Stimulated activated memory B cell treated with anti-CD40 and anti-IgM and Interleukin-4, amounts not matched to agents 10 μg/mL and 1 μg/mL and 100 μg/mL, for 72 hours (primary cell): ENCODE measurements at regions not wholly inside any gene's neighbourhood (a gene's known extent, or its start where the extent isn't known, plus 50 kb on each side); places are given as distances from the start of the nearest gene placed in this dataset.
"Not testable (repeated sequence)": the region's sequence is repeated elsewhere in the genome, so short reads cannot be mapped to it uniquely, and the experiment has no call there.

Experiments
- ATAC-seq: fragments of 150-1000 bp; cut with Tn5 transposase; 2 replicates; pipeline ENCODE4 v1.10.0; 2021
- H3K27ac Mint-ChIP-seq: one replicate; pipeline ENCODE4 v1.8.0; 2022; ENCODE audit warnings: mild to moderate bottlenecking, mixed read lengths
- H3K27me3 Mint-ChIP-seq: one replicate; pipeline ENCODE4 v1.8.0; 2022; ENCODE audit warnings: mixed read lengths
- H3K36me3 Mint-ChIP-seq: one replicate; pipeline ENCODE4 v1.8.0; 2022; ENCODE audit warnings: mixed read lengths
- H3K4me1 Mint-ChIP-seq: one replicate; pipeline ENCODE4 v1.8.0; 2022; ENCODE audit warnings: mixed read lengths
- H3K4me3 Mint-ChIP-seq: one replicate; pipeline ENCODE4 v1.8.0; 2022; ENCODE audit warnings: mild to moderate bottlenecking, moderate library complexity, mixed read lengths
- H3K9me3 Mint-ChIP-seq: one replicate; pipeline ENCODE4 v1.8.0; 2022; ENCODE audit warnings: mixed read lengths

DNA sequence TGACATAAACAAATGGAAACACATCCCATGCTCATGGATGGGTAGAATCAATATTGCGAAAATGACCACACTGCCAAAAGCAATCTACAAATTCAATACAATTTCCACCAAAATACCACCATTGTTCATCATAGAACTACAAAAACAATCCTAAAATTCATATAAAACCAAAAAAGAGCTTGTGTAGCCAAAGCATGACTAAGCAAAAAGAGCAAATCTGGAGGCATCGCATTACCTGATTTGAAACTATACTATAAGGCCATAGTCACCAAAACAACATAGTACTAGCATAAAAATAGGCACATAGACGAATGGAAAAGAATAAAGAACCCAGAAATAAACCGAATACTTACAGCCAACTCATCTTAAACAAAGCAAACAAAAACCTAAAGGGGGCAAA lies 342.8 kb upstream of the AGA start:
- Mint-ChIP-seq H3K4me3 (no peak overlapping the region), H3K9me3 (peaks cover 3% of the 10 kb centered on the region), H3K4me1 (no peaks in the 10 kb centered on the region), H3K27ac (no peak overlapping the region), H3K27me3 (no peaks in the 10 kb centered on the region), H3K36me3 (no peaks in the 10 kb centered on the region)
- ATAC-seq = no peak

DNA sequence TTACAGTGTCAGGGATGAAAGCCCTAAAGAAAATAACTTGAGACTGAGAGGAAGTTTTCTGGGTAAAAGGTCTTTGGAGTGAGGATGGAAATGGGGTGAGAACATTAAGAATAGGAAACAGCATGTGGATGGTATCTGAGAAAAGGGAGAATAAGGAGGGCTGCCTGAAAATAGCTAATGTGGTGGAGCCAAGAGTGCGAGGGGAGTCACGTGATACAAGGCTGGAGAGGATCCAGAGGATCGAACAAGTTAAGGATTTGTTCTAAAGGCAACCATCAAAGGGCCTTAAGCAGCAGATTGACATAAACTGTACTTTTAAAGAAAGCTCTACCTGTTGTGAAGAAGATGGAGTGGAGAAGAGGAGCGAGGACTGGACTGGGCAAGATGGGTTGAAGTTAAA lies 347.4 kb upstream of the AGA start:
- Mint-ChIP-seq H3K36me3 (no peaks in the 10 kb centered on the region), H3K4me3 (no peak overlapping the region), H3K4me1 (no peaks in the 10 kb centered on the region), H3K9me3 (no peaks in the 10 kb centered on the region), H3K27me3 (no peaks in the 10 kb centered on the region), H3K27ac (no peak overlapping the region)
- no peak for ATAC-seq

DNA sequence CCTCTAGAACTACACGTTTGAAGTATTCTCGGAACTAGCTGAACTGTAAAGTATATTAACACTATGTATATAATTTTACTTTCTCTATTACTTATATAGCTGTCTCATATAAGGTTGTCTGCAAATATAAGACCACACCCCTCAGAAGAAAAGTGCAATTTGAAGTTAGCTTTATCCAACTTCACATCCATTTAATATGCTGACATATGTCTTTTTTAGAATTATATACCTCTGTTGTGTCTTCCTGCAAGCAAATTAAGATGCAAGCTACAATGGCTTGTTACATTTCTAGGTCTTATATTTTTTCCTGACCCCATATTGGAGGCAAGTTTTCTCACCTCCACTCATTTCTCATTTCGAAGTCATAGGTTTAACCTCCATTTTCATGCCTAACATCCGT lies 349.0 kb upstream of the AGA start:
- H3K4me3 Mint-ChIP-seq = no peak overlapping the region
- no peaks in the 10 kb centered on the region for H3K36me3 Mint-ChIP-seq
- H3K4me1 Mint-ChIP-seq = no peaks in the 10 kb centered on the region
- no peak for ATAC-seq
- H3K27ac Mint-ChIP-seq = no peak overlapping the region
- no peaks in the 10 kb centered on the region for H3K9me3 Mint-ChIP-seq
- no peaks in the 10 kb centered on the region for H3K27me3 Mint-ChIP-seq

DNA sequence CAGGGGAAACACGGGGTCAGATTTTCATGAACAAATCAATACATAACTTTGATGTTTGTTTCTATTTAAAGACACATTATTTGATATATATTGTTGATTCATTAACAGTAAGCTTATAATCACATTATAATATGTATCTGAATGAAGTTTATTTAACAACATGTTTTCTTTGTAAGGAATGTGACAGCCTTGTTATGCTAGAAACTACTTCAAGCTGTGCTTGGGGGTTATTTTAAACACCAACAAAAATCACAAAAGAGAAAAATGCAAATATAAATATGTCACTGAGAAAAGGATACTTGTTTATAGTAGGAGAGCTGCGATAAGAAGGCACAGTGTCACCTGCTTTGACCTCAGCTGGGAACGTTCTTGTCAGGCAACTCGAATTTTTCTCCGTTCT lies 354.6 kb upstream of the AGA start:
- no peak for ATAC-seq
- H3K9me3 Mint-ChIP-seq = no peaks in the 10 kb centered on the region
- no peak overlapping the region for H3K27ac Mint-ChIP-seq
- H3K4me3 Mint-ChIP-seq = no peak overlapping the region
- no peaks in the 10 kb centered on the region for H3K27me3 Mint-ChIP-seq
- no peaks in the 10 kb centered on the region for H3K4me1 Mint-ChIP-seq
- H3K36me3 Mint-ChIP-seq = no peaks in the 10 kb centered on the region

DNA sequence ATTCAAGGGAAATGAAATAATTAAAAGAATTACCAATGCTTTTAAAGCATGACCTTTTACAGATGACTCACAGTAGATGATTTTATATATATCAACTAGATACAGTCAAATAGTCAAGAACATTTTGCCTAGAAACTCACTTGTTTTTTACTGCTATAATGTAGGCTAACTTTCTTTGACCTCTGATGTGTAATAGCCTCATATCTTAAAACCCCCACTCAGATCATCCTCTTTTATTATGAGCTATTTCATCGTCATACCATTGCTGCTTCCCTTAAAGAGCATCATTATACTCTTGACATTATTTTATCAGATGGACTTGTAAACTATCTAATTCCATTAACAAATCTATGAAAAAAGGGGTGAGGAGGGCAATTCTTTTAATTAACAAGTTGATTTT lies 355.9 kb upstream of the AGA start:
- no peak for ATAC-seq
- no peaks in the 10 kb centered on the region for H3K36me3 Mint-ChIP-seq
- H3K9me3 Mint-ChIP-seq = no peaks in the 10 kb centered on the region
- H3K27me3 Mint-ChIP-seq = no peaks in the 10 kb centered on the region
- H3K27ac Mint-ChIP-seq = no peak overlapping the region
- no peak overlapping the region for H3K4me3 Mint-ChIP-seq
- no peaks in the 10 kb centered on the region for H3K4me1 Mint-ChIP-seq

DNA sequence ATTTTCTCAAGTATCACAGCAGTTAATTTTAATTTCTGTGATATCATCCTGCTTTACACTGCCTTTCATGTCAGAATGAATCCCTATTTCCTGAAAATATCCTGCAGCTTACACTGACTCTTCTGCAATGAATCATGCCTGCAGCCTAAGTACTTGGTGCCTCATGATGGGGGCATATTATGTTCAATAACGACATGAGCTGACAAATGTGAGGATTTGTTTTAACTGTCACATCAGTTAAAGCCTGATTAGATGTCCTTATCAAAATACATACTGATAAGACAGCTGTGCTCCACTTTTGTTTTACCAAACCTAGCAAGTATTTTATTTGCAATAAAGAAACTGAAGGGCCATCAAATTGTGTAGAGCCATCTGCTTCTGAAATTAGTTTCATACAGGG lies 359.9 kb upstream of the AGA start:
- no peak overlapping the region for H3K4me3 Mint-ChIP-seq
- no peak overlapping the region for H3K27ac Mint-ChIP-seq
- no peaks in the 10 kb centered on the region for H3K27me3 Mint-ChIP-seq
- no peaks in the 10 kb centered on the region for H3K9me3 Mint-ChIP-seq
- no peaks in the 10 kb centered on the region for H3K4me1 Mint-ChIP-seq
- ATAC-seq = no peak
- no peaks in the 10 kb centered on the region for H3K36me3 Mint-ChIP-seq

DNA sequence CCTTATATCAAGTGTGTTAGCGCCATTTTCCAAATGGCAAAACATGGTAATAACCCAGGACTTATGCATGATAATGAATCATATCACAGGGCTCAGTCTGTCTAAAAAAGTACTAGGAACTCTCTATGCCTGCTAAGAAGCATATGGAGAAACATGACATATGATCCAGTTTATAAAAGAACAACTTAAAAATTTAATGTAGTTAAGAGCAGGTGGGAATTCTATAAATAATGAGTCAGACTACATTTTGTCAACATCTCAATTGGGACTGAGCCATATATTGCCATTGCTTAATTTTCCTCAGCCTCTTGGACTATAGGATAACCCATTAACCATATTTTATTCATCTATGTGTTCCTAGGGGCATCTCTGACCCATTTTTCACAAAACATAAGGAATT lies 360.4 kb upstream of the AGA start:
- H3K4me1 Mint-ChIP-seq = no peaks in the 10 kb centered on the region
- H3K36me3 Mint-ChIP-seq = no peaks in the 10 kb centered on the region
- no peaks in the 10 kb centered on the region for H3K9me3 Mint-ChIP-seq
- ATAC-seq = no peak
- H3K27me3 Mint-ChIP-seq = no peaks in the 10 kb centered on the region
- H3K4me3 Mint-ChIP-seq = no peak overlapping the region
- H3K27ac Mint-ChIP-seq = no peak overlapping the region

DNA sequence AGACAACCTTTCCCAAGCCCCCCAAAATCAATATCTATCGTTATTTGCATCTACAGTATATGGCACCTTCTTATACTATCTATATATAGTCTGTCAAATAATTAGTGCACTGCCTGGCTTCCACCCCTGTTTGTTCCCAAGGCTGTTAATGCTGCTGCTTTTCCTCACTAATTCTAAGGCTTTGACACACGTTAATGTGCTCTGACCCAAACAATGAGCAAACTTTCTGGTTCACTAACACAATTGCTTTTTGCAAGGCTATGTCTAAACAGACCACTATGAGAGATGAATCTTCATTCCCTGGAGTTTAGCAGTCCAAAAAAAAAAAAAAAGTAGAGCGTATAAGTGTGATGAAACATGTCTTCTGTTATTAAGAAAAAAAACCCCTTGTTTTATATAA lies 360.9 kb upstream of the AGA start:
- no peaks in the 10 kb centered on the region for H3K36me3 Mint-ChIP-seq
- H3K27ac Mint-ChIP-seq = no peak overlapping the region
- no peak for ATAC-seq
- no peaks in the 10 kb centered on the region for H3K9me3 Mint-ChIP-seq
- no peaks in the 10 kb centered on the region for H3K4me1 Mint-ChIP-seq
- H3K4me3 Mint-ChIP-seq = no peak overlapping the region
- no peaks in the 10 kb centered on the region for H3K27me3 Mint-ChIP-seq

DNA sequence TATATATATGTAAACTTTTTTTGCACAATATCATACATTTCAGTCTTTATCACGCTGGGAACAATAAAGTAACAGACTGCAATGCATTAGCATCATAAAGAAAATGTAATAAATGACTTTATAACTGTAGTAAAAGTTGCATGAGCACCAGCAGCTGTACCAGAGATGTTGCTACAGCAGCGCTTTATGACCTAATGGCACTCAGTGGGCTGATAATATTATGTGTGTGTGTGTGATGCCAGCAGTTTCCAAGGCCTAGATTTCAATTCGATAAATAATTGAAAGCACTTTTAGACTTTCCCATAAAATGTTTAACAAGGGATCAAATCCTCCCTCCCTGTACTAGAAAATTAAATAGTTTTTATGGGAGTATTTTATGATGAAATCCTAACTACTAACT lies 367.6 kb upstream of the AGA start:
- no peak overlapping the region for H3K4me3 Mint-ChIP-seq
- H3K36me3 Mint-ChIP-seq = no peaks in the 10 kb centered on the region
- H3K27ac Mint-ChIP-seq = no peak overlapping the region
- peaks cover 2% of the 10 kb centered on the region for H3K9me3 Mint-ChIP-seq
- H3K27me3 Mint-ChIP-seq = no peaks in the 10 kb centered on the region
- no peaks in the 10 kb centered on the region for H3K4me1 Mint-ChIP-seq
- no peak for ATAC-seq

DNA sequence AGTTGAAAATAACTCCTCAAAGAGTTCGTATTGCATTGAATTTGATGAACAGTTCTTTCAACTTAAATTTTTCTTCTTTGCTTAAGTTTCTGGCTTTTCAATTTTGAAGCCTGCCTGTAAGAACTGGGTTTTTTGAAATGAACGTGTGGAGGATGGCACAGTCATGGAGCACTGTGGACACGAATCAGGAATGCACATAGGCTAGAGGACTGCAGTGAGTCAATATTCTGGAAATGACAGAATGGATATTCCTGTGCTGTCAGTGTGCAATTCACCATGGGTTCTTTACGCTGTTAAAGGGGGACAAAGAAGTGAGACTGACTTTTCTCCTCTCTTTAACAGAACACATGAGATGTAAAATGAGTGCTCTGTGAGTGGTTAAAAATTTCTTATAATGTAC lies 368.0 kb upstream of the AGA start:
- Mint-ChIP-seq H3K4me3 (no peak overlapping the region), H3K27ac (no peak overlapping the region), H3K36me3 (no peaks in the 10 kb centered on the region), H3K27me3 (no peaks in the 10 kb centered on the region), H3K4me1 (no peaks in the 10 kb centered on the region), H3K9me3 (peaks cover 2% of the 10 kb centered on the region)
- ATAC-seq = no peak

DNA sequence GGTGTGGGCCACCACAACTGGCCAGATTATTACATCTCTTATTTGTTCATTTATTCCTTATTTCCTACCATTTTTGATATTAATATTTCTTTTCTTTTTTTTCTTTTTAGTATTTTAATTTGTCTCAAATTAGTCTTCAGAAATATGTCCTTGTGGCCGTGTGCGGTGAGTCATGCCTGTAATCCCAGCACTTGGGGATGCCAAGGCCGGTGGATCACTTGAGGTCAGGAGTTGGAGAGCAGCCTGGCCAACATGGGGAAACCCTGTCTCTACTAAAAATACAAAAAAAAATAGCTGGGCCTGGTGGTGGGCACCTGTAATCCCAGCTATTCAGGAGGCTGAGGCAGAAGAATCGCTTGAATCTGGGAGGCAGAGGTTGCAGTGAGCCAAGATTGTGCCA lies 376.2 kb upstream of the AGA start:
- H3K36me3 Mint-ChIP-seq, H3K4me3 Mint-ChIP-seq, ATAC-seq, H3K9me3 Mint-ChIP-seq, H3K27me3 Mint-ChIP-seq, H3K27ac Mint-ChIP-seq, H3K4me1 Mint-ChIP-seq: not testable (repeated sequence)

DNA sequence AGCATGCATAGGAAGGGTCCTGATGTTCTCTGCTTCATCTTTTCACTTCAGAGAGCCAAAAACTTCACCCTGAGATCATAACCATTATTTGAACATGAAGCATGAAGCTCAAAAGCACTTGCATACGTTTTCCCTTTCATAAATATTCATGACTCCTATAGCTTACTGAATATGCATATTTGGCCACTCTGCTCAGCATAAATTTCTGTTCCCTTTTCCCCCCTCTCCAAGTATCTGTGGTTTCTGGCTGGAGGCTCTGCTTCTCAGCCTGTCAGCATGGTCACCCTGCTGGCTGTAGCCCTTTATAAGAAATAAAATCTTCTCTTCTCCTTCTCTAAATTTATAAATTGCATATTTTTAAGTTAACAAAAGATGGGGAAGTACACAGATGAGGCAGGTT lies 384.7 kb upstream of the AGA start:
- no peaks in the 10 kb centered on the region for H3K27me3 Mint-ChIP-seq
- H3K36me3 Mint-ChIP-seq = no peaks in the 10 kb centered on the region
- H3K4me1 Mint-ChIP-seq = no peaks in the 10 kb centered on the region
- H3K27ac Mint-ChIP-seq = no peak overlapping the region
- H3K4me3 Mint-ChIP-seq = no peak overlapping the region
- peaks cover under 1% of the 10 kb centered on the region for H3K9me3 Mint-ChIP-seq
- no peak for ATAC-seq

DNA sequence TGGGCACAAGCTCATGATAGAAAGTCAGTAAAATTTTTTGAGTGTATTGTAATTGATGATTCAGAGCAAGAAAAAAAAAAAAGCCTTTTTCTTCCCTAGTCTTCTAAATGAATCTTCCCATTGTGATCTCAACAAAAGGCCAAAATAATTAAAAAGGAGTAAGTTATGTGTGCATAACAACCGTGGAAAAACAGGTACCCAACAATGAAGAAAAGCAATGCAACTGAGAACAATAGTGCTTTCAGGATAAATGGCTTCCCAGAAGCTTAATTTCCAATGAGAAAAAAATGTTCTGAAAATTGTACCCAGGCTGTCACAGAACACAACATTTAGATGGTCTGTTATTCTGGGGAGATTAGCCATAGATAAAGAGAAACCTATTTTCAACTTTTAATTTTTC lies 399.0 kb upstream of the AGA start:
- ATAC-seq = no peak
- Mint-ChIP-seq H3K9me3 (peaks cover 3% of the 10 kb centered on the region), H3K27ac (no peak overlapping the region), H3K36me3 (no peaks in the 10 kb centered on the region), H3K4me3 (no peak overlapping the region), H3K4me1 (no peaks in the 10 kb centered on the region), H3K27me3 (no peaks in the 10 kb centered on the region)

DNA sequence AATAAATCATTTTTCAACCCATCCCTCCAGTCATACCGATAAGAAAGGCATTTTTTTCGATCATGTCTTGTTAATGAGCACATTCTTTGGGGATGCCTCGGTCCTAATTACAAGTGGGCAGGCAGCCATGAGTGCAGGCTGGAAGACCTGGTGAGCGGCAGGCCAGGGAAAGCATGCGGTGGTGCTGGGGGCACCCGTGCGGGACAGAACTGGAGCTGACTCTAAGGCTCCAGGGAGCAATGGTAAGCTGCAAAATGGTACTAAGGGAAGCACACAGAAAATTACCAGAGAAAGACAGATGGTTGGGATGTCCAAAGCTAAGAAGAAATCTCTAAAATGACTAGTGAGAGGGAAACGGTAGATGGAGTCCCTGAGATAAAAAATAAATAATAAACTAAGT lies 411.0 kb upstream of the AGA start:
- no peaks in the 10 kb centered on the region for H3K27me3 Mint-ChIP-seq

DNA sequence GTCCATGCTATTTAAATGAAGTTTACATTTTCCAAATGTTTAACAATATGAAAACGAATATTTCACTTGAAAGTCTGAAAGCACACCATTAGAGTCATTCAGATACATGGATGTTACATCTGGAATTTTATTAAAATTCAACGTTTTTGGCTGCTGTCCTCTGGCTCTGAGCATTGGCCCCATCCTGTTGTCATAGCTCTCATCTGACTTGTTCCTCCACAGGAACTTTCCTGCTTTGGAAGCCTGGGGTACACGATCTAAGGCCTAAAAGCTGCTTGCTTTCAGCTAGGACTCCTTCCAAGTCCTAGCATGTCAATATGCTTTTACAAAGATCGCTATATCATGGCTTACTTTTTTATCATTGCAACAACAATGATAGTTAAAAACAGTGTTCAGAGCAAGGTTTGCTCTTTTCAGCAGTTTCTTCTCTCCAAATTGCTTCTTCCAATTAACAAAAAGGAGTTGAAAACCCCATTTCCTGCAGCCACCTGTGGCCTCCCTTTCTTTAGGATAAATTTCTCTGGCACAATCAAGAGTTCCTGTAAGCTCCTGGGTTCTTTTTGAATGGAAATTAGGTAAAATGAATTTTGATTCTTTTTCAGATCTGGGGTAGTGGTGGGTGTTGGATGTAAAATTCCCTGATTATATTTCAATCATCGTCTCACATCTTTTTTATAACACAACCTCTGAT lies 413.4 kb upstream of the AGA start:
- peaks cover 5% of the 10 kb centered on the region for H3K9me3 Mint-ChIP-seq
- no peaks in the 10 kb centered on the region for H3K4me1 Mint-ChIP-seq
- H3K27ac Mint-ChIP-seq = no peak overlapping the region
- H3K4me3 Mint-ChIP-seq = no peak overlapping the region
- H3K27me3 Mint-ChIP-seq = no peaks in the 10 kb centered on the region
- no peaks in the 10 kb centered on the region for H3K36me3 Mint-ChIP-seq
- ATAC-seq = no peak

More for the DNA sequence above, 411.0 kb upstream of the AGA start:
- H3K4me1 Mint-ChIP-seq = no peaks in the 10 kb centered on the region
- H3K9me3 Mint-ChIP-seq = peaks cover 5% of the 10 kb centered on the region
- ATAC-seq = no peak
- no peaks in the 10 kb centered on the region for H3K36me3 Mint-ChIP-seq
- no peak overlapping the region for H3K4me3 Mint-ChIP-seq
- H3K27ac Mint-ChIP-seq = no peak overlapping the region

DNA sequence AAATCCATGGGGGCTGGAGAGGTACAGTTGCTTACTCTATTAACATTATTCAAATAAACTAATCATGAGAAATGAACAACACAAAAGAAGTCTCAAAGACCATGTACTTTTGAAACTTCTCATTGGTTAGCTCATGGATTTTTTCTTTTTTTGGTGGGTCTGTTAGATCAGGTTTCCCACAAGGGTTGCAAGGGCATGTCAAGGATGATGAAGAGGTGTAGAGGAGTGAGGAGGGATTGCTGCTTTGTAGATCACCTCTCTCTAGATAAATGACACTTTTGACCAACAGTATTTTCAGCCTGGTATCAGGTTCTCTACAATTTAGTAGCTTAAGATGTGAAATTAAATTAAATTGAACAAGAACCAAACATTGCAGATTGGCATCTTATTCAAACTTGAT lies 417.9 kb upstream of the AGA start:
- no peaks in the 10 kb centered on the region for H3K36me3 Mint-ChIP-seq
- H3K27ac Mint-ChIP-seq = no peak overlapping the region
- H3K4me1 Mint-ChIP-seq = no peaks in the 10 kb centered on the region
- no peak overlapping the region for H3K4me3 Mint-ChIP-seq
- peaks cover 3% of the 10 kb centered on the region for H3K9me3 Mint-ChIP-seq
- H3K27me3 Mint-ChIP-seq = no peaks in the 10 kb centered on the region
- ATAC-seq = no peak

DNA sequence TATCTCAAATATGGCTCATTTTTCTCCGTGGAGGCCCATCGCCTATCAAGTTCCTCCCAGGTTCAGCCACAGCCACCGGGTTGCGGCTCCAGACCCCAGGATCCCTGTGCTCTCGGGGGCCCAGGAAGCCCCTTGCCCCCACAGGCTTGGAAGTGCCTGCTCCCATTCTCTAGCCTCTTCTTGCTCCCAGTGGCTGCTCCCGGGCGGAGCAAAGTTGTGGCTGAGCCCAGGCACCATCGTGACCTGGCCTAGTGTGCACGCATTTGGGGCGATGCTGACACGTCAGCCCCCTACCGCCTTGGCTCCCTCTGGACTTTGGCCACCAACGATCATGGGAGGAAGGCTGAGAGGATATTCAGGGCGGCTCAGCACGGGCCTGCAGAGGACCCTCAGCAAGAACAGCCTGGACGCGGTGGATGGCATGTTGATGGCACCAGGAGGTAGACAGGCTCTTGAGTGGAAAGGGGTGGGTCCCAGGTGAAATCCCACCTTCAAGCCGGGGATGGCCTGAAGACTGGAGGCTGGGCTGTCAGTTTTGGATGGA lies 419.4 kb upstream of the AGA start:
- Mint-ChIP-seq H3K4me1 (no peaks in the 10 kb centered on the region), H3K36me3 (no peaks in the 10 kb centered on the region), H3K4me3 (no peak overlapping the region), H3K27me3 (no peaks in the 10 kb centered on the region), H3K27ac (no peak overlapping the region), H3K9me3 (peaks cover 7% of the 10 kb centered on the region)
- ATAC-seq = no peak
